ENCODE measurements at regions not wholly inside any gene's neighbourhood (a gene's known extent, or its start where the extent isn't known, plus 50 kb on each side); places are given as distances from the start of the nearest gene placed in this dataset.
"Not testable (repeated sequence)": the region's sequence is repeated elsewhere in the genome, so short reads cannot be mapped to it uniquely, and the experiment has no call there.

- Mint-ChIP-seq H3K4me1 (no peaks in the 10 kb centered on the region), H3K36me3 (no peaks in the 10 kb centered on the region), H3K9me3 (no peaks in the 10 kb centered on the region), H3K27ac (no peak overlapping the region), H3K4me3 (no peak overlapping the region), H3K27me3 (peaks cover 2% of the 10 kb centered on the region)
- no peak for DNase-seq (ENCODE audit: low spot score in 2 of 2)
- no peak for ATAC-seq (ENCODE audit: low read depth)
Observed at GRCh38 chr4:169859366-169860216, 101.8 kb upstream of the HPF1 start.

GRCh38 chr4:169854090-169854489 lies 96.3 kb upstream of the HPF1 start:
- DNase-seq (ENCODE audit: low spot score in 2 of 2) (no peak), ATAC-seq (ENCODE audit: low read depth) (no peak)
- Mint-ChIP-seq H3K27ac (no peak overlapping the region), H3K36me3 (no peaks in the 10 kb centered on the region), H3K9me3 (no peaks in the 10 kb centered on the region), H3K27me3 (peaks cover 4% of the 10 kb centered on the region), H3K4me1 (no peaks in the 10 kb centered on the region), H3K4me3 (no peak overlapping the region)

- H3K36me3 Mint-ChIP-seq = no peaks in the 10 kb centered on the region
- H3K27ac Mint-ChIP-seq = no peak overlapping the region
- no peaks in the 10 kb centered on the region for H3K4me1 Mint-ChIP-seq
- peaks cover 8% of the 10 kb centered on the region for H3K27me3 Mint-ChIP-seq
- DNase-seq (ENCODE audit: low spot score in 2 of 2) = no peak
- no peaks in the 10 kb centered on the region for H3K9me3 Mint-ChIP-seq
- ATAC-seq (ENCODE audit: low read depth) = no peak
- no peak overlapping the region for H3K4me3 Mint-ChIP-seq
Observed at GRCh38 chr4:169852481-169852880, 94.7 kb upstream of the HPF1 start.

GRCh38 chr4:169851750-169852149 lies 94.0 kb upstream of the HPF1 start:
- H3K27ac Mint-ChIP-seq = no peak overlapping the region
- H3K27me3 Mint-ChIP-seq = peaks cover 8% of the 10 kb centered on the region

GRCh38 chr4:169849456-169849855 lies 91.7 kb upstream of the HPF1 start:
- Mint-ChIP-seq H3K27ac (no peak overlapping the region), H3K27me3 (peaks cover 10% of the 10 kb centered on the region), H3K36me3 (no peaks in the 10 kb centered on the region), H3K4me1 (no peaks in the 10 kb centered on the region), H3K4me3 (no peak overlapping the region), H3K9me3 (no peaks in the 10 kb centered on the region)
- ATAC-seq (ENCODE audit: low read depth) (no peak), DNase-seq (ENCODE audit: low spot score in 2 of 2) (no peak)

More at GRCh38 chr4:169851750-169852149, 94.0 kb upstream of the HPF1 start:
- no peaks in the 10 kb centered on the region for H3K36me3 Mint-ChIP-seq
- DNase-seq (ENCODE audit: low spot score in 2 of 2) = no peak
- no peak for ATAC-seq (ENCODE audit: low read depth)
- no peak overlapping the region for H3K4me3 Mint-ChIP-seq
- H3K9me3 Mint-ChIP-seq = no peaks in the 10 kb centered on the region
- no peaks in the 10 kb centered on the region for H3K4me1 Mint-ChIP-seq

GRCh38 chr4:169848018-169848417 lies 90.3 kb upstream of the HPF1 start:
- Mint-ChIP-seq H3K4me1 (no peaks in the 10 kb centered on the region), H3K4me3 (no peak overlapping the region), H3K27ac (no peak overlapping the region), H3K36me3 (no peaks in the 10 kb centered on the region), H3K27me3 (peaks cover 12% of the 10 kb centered on the region), H3K9me3 (no peaks in the 10 kb centered on the region)
- DNase-seq (ENCODE audit: low spot score in 2 of 2) (no peak), ATAC-seq (ENCODE audit: low read depth) (no peak)

- H3K36me3 Mint-ChIP-seq = no peaks in the 10 kb centered on the region
- ATAC-seq (ENCODE audit: low read depth) (no peak), DNase-seq (ENCODE audit: low spot score in 2 of 2) (no peak)
- H3K4me1 Mint-ChIP-seq = no peaks in the 10 kb centered on the region
- H3K27me3 Mint-ChIP-seq = peaks cover 12% of the 10 kb centered on the region
- no peaks in the 10 kb centered on the region for H3K9me3 Mint-ChIP-seq
- no peak overlapping the region for H3K27ac Mint-ChIP-seq
- no peak overlapping the region for H3K4me3 Mint-ChIP-seq
Observed at GRCh38 chr4:169847171-169847570, 89.4 kb upstream of the HPF1 start.

GRCh38 chr4:169846396-169846795 lies 88.7 kb upstream of the HPF1 start:
- no peak overlapping the region for H3K4me3 Mint-ChIP-seq
- ATAC-seq (ENCODE audit: low read depth) = no peak

GRCh38 chr4:169841776-169842175 lies 84.0 kb upstream of the HPF1 start:
- H3K9me3 Mint-ChIP-seq = peaks cover 3% of the 10 kb centered on the region
- H3K27me3 Mint-ChIP-seq = peaks cover 6% of the 10 kb centered on the region
- no peaks in the 10 kb centered on the region for H3K36me3 Mint-ChIP-seq
- ATAC-seq (ENCODE audit: low read depth) (no peak), DNase-seq (ENCODE audit: low spot score in 2 of 2) (no peak)
- no peak overlapping the region for H3K4me3 Mint-ChIP-seq
- H3K4me1 Mint-ChIP-seq = no peaks in the 10 kb centered on the region
- no peak overlapping the region for H3K27ac Mint-ChIP-seq

More at GRCh38 chr4:169846396-169846795, 88.7 kb upstream of the HPF1 start:
- Mint-ChIP-seq H3K27ac (no peak overlapping the region), H3K4me1 (no peaks in the 10 kb centered on the region), H3K36me3 (no peaks in the 10 kb centered on the region), H3K9me3 (no peaks in the 10 kb centered on the region), H3K27me3 (peaks cover 12% of the 10 kb centered on the region)
- DNase-seq (ENCODE audit: low spot score in 2 of 2) = no peak

GRCh38 chr4:169840554-169840953 lies 82.8 kb upstream of the HPF1 start:
- DNase-seq (ENCODE audit: low spot score in 2 of 2) (no peak), ATAC-seq (ENCODE audit: low read depth) (no peak)
- H3K4me3 Mint-ChIP-seq = no peak overlapping the region
- H3K4me1 Mint-ChIP-seq = no peaks in the 10 kb centered on the region
- no peaks in the 10 kb centered on the region for H3K36me3 Mint-ChIP-seq
- H3K9me3 Mint-ChIP-seq = peaks cover 3% of the 10 kb centered on the region
- peaks cover 3% of the 10 kb centered on the region for H3K27me3 Mint-ChIP-seq
- H3K27ac Mint-ChIP-seq = no peak overlapping the region

GRCh38 chr4:169828329-169828728 lies 70.6 kb upstream of the HPF1 start:
- H3K4me3 Mint-ChIP-seq; H3K27ac Mint-ChIP-seq; H3K27me3 Mint-ChIP-seq; H3K4me1 Mint-ChIP-seq; DNase-seq (ENCODE audit: low spot score in 2 of 2); H3K9me3 Mint-ChIP-seq; H3K36me3 Mint-ChIP-seq; ATAC-seq (ENCODE audit: low read depth): not testable (repeated sequence)

- Mint-ChIP-seq H3K4me3 (no peak overlapping the region), H3K4me1 (no peaks in the 10 kb centered on the region)
- no peak for ATAC-seq (ENCODE audit: low read depth)
Observed at GRCh38 chr4:169826634-169827187, 69.0 kb upstream of the HPF1 start.

GRCh38 chr4:169823685-169824084 lies 65.9 kb upstream of the HPF1 start:
- no peak for DNase-seq (ENCODE audit: low spot score in 2 of 2)
- Mint-ChIP-seq H3K4me3 (no peak overlapping the region), H3K4me1 (peaks cover 1% of the 10 kb centered on the region), H3K9me3 (no peaks in the 10 kb centered on the region), H3K36me3 (no peaks in the 10 kb centered on the region), H3K27ac (no peak overlapping the region), H3K27me3 (peaks cover 2% of the 10 kb centered on the region)
- no peak for ATAC-seq (ENCODE audit: low read depth)

More at GRCh38 chr4:169826634-169827187, 69.0 kb upstream of the HPF1 start:
- Mint-ChIP-seq H3K27ac (no peak overlapping the region), H3K36me3 (no peaks in the 10 kb centered on the region), H3K9me3 (no peaks in the 10 kb centered on the region), H3K27me3 (peaks cover 2% of the 10 kb centered on the region)
- no peak for DNase-seq (ENCODE audit: low spot score in 2 of 2)

GRCh38 chr4:169821402-169821801 lies 63.7 kb upstream of the HPF1 start:
- no peak for DNase-seq (ENCODE audit: low spot score in 2 of 2)
- no peak for ATAC-seq (ENCODE audit: low read depth)
- Mint-ChIP-seq H3K27ac (no peak overlapping the region), H3K4me3 (no peak overlapping the region), H3K9me3 (no peaks in the 10 kb centered on the region), H3K27me3 (peaks cover under 1% of the 10 kb centered on the region), H3K4me1 (peaks cover 5% of the 10 kb centered on the region), H3K36me3 (no peaks in the 10 kb centered on the region)
